Keratinocyte (primary cell): ENCODE measurements at regions not wholly inside any gene's neighbourhood (a gene's known extent, or its start where the extent isn't known, plus 50 kb on each side); places are given as distances from the start of the nearest gene placed in this dataset.

ENCODE experiments used
- DNase-seq: peaks from one replicate; pipeline ENCODE4 v3.0.0-alpha.2; 2011; ENCODE audit warnings: low read depth, missing footprints, low spot score
- FAIRE-seq: peaks from 2 replicates; lab custom pipeline; 2011; peaks lifted over from hg19 to GRCh38; lab: Jason Lieb, UNC
- H2AFZ ChIP-seq: 2 replicates; pipeline ENCODE4 v1.6.0; 2012; ENCODE audit warnings: low read length, control low read depth, inconsistent platforms; ENCODE audit not compliant: control insufficient read depth
- H3K27ac ChIP-seq: 2 replicates; pipeline ENCODE4 v1.5.1; 2011; ENCODE audit warnings: low read length; ENCODE audit not compliant: control insufficient read depth, insufficient read depth
- H3K27me3 ChIP-seq: 3 replicates; pipeline ENCODE4 v1.6.0; 2011; ENCODE audit warnings: low read length; ENCODE audit not compliant: control insufficient read depth, insufficient read depth; ENCODE audit errors: extremely low read depth
- H3K36me3 ChIP-seq, 2 experiments: 2 replicates in 1 of 2; 3 replicates in 1 of 2; pipeline ENCODE4 v1.5.1; 2011; ENCODE audit warnings: low read length in 2 of 2, mild to moderate bottlenecking in 1 of 2; ENCODE audit not compliant: control insufficient read depth in 2 of 2, insufficient read depth in 2 of 2; ENCODE audit errors: extremely low read depth in 1 of 2
- H3K4me1 ChIP-seq: 3 replicates; pipeline ENCODE4 v1.5.1; 2011; ENCODE audit warnings: low read length; ENCODE audit not compliant: control insufficient read depth, insufficient read depth; ENCODE audit errors: extremely low read depth
- H3K4me2 ChIP-seq: 3 replicates; pipeline ENCODE4 v1.6.0; 2011; ENCODE audit warnings: low read depth, low read length; ENCODE audit not compliant: control insufficient read depth, insufficient read depth; ENCODE audit errors: extremely low read depth
- H3K4me3 ChIP-seq, 3 experiments: fragments of 200-600 bp in 1 of 3; sonication (generic) in 1 of 3; 2 replicates in 2 of 3; 3 replicates in 1 of 3; pipeline ENCODE4 v1.5.1; 2011 to 2016; ENCODE audit warnings: low read length in 3 of 3, mild to moderate bottlenecking in 3 of 3, control low read depth in 2 of 3, inconsistent platforms in 1 of 3, low read depth in 1 of 3, mixed read lengths in 1 of 3, mixed run types in 1 of 3, moderate library complexity in 1 of 3; ENCODE audit not compliant: control insufficient read depth in 2 of 3, insufficient read depth in 2 of 3; ENCODE audit errors: extremely low read depth in 1 of 3
- H3K79me2 ChIP-seq: 2 replicates; pipeline ENCODE4 v1.6.0; 2012; ENCODE audit warnings: low read length; ENCODE audit not compliant: control insufficient read depth, insufficient read depth
- H3K9ac ChIP-seq: 3 replicates; pipeline ENCODE4 v1.6.0; 2011; ENCODE audit warnings: low read length; ENCODE audit not compliant: control insufficient read depth, insufficient read depth; ENCODE audit errors: extremely low read depth
- H3K9me1 ChIP-seq: 3 replicates; pipeline ENCODE4 v1.6.0; 2011; ENCODE audit warnings: low read length; ENCODE audit not compliant: control insufficient read depth, insufficient read depth; ENCODE audit errors: extremely low read depth
- H3K9me3 ChIP-seq: 2 replicates; pipeline ENCODE4 v1.5.1; 2012; ENCODE audit warnings: low read depth, low read length; ENCODE audit not compliant: control insufficient read depth
- H4K20me1 ChIP-seq: 3 replicates; pipeline ENCODE4 v1.6.0; 2011; ENCODE audit warnings: low read length; ENCODE audit not compliant: control insufficient read depth, insufficient read depth; ENCODE audit errors: extremely low read depth
- EZH2 ChIP-seq: IDR thresholded peaks from one replicate; pipeline ENCODE4 v1.6.1; 2012; ENCODE audit warnings: inconsistent platforms, mild to moderate bottlenecking, low read length, moderate library complexity
- dilution Hi-C: fragments of 300-500 bp; cut with MboI; formaldehyde crosslinking; loops from one replicate; pipeline ENCODE4 v1.7.0; 2020; ENCODE audit warnings: low sequenced_read_pairs; ENCODE audit not compliant: extremely low pct_ligation_motif_present
- TF ChIP-seq, protein P1 (sequence below), 3 experiments: IDR thresholded peaks in 1 of 3; conservative IDR thresholded peaks in 1 of 3; optimal IDR thresholded peaks in 1 of 3; 2 replicates in 2 of 3; 3 replicates in 1 of 3; pipeline versions ENCODE3 to v1.5.1; 2011; ENCODE audit warnings: low read length in 3 of 3, mild to moderate bottlenecking in 3 of 3, moderate library complexity in 2 of 3, control low read depth in 1 of 3, inconsistent platforms in 1 of 3; ENCODE audit not compliant: insufficient read depth in 2 of 3; ENCODE audit errors: extremely low read depth in 1 of 3

DNA sequence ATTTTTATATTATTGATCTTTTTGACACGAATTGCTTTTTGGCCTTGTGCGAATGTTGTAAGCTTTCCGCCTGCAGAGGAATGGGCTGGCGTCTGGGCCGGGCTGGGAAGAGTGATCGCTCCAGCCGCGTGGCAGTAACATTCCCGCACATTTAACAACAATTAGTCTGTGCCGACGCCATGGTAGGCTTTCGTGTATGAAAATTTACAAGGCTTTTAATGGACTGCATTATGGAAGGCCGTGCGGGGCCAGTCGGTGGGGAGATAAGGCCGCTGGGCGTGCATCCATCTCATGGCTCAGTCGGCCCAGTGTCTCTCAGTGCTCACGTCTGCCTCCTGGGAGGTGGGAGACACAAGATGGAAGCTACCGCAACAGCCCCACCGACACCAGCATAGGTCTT lies 142.2 kb downstream of the PHETA1 start:
- dilution Hi-C loops = no loop called here
- H3K36me3 ChIP-seq = no peaks in the 10 kb centered on the region
- no peak for FAIRE-seq

DNA sequence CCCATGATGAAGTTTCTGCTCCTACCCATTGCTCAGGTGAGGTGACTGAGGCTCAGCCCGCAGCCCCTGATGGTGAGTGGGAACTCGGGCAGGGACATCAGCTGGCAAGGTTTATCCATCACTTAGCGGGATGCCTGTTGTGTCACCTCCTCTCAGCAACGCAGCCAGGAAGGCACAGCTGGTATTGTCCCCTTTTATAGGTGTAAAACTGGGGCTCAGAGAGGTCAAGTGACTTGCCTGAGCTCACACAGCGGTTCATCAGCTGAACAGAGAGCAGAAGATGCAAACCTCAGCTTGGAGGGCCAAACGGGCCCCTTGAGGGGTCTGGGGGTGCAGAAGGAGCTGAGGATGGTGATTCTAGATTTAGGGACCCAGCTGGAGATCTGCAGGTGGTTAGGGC lies 143.6 kb downstream of the PHETA1 start:
- DNase-seq (no peak), FAIRE-seq (no peak)
- H3K36me3 ChIP-seq = no peaks in the 10 kb centered on the region
- no peak overlapping the region for H3K4me3 ChIP-seq
- H3K4me1 ChIP-seq = no peaks in the 10 kb centered on the region
- H3K27me3 ChIP-seq = no peaks in the 10 kb centered on the region
- no peak overlapping the region for H3K4me2 ChIP-seq
- H3K27ac ChIP-seq = no peak overlapping the region
- no peaks in the 10 kb centered on the region for H3K9me3 ChIP-seq
- H3K9me1 ChIP-seq = no peaks in the 10 kb centered on the region
- no peaks in the 10 kb centered on the region for H4K20me1 ChIP-seq
- no peak overlapping the region for H2AFZ ChIP-seq
- TF ChIP-seq, protein P1, sequence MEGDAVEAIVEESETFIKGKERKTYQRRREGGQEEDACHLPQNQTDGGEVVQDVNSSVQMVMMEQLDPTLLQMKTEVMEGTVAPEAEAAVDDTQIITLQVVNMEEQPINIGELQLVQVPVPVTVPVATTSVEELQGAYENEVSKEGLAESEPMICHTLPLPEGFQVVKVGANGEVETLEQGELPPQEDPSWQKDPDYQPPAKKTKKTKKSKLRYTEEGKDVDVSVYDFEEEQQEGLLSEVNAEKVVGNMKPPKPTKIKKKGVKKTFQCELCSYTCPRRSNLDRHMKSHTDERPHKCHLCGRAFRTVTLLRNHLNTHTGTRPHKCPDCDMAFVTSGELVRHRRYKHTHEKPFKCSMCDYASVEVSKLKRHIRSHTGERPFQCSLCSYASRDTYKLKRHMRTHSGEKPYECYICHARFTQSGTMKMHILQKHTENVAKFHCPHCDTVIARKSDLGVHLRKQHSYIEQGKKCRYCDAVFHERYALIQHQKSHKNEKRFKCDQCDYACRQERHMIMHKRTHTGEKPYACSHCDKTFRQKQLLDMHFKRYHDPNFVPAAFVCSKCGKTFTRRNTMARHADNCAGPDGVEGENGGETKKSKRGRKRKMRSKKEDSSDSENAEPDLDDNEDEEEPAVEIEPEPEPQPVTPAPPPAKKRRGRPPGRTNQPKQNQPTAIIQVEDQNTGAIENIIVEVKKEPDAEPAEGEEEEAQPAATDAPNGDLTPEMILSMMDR (optimal IDR thresholded peaks at IDR 0.05 in 1 of 3, IDR thresholded peaks at IDR 0.05 in 1 of 3, conservative IDR thresholded peaks at IDR 0.05 in 1 of 3; ENCODE audit: extremely low read depth in 1 of 3, insufficient read depth in 2 of 3, low read length in 3 of 3) = no peak
- no peak for TF ChIP-seq EZH2
- dilution Hi-C loops = no loop called here
- no peak overlapping the region for H3K9ac ChIP-seq
- no peaks in the 10 kb centered on the region for H3K79me2 ChIP-seq

More for the DNA sequence above, 142.2 kb downstream of the PHETA1 start:
- H3K79me2 ChIP-seq = no peaks in the 10 kb centered on the region
- H2AFZ ChIP-seq = no peak overlapping the region
- no peaks in the 10 kb centered on the region for H4K20me1 ChIP-seq
- no peak overlapping the region for H3K9ac ChIP-seq
- no peak overlapping the region for H3K4me3 ChIP-seq
- no peaks in the 10 kb centered on the region for H3K9me3 ChIP-seq
- no peaks in the 10 kb centered on the region for H3K9me1 ChIP-seq
- DNase-seq = no peak
- H3K27me3 ChIP-seq = no peaks in the 10 kb centered on the region
- TF ChIP-seq, protein P1 (optimal IDR thresholded peaks at IDR 0.05 in 1 of 3, IDR thresholded peaks at IDR 0.05 in 1 of 3, conservative IDR thresholded peaks at IDR 0.05 in 1 of 3; ENCODE audit: extremely low read depth in 1 of 3, insufficient read depth in 2 of 3, low read length in 3 of 3) = no peak
- TF ChIP-seq EZH2 = no peak
- no peak overlapping the region for H3K27ac ChIP-seq
- H3K4me1 ChIP-seq = no peaks in the 10 kb centered on the region
- no peak overlapping the region for H3K4me2 ChIP-seq
